ENCODE measurements at regions not wholly inside any gene's neighbourhood (a gene's known extent, or its start where the extent isn't known, plus 50 kb on each side); places are given as distances from the start of the nearest gene placed in this dataset.

GRCh38 chr5:61625137-61625561 lies 293.1 kb downstream of the ZSWIM6 start:
- Histone ChIP-seq H3K4me1 (ENCODE audit: control insufficient read depth in 4 of 4, insufficient read depth in 4 of 4, low read length in 3 of 4) (peaks cover 0 to 16% (median 8%) of the 10 kb centered on the region in 4 donors), H3K27me3 (ENCODE audit: control insufficient read depth in 4 of 4, insufficient read depth in 4 of 4, low read length in 3 of 4) (no peaks in the 10 kb centered on the region), H3K4me3 (ENCODE audit: low read depth in 1 of 3, low read length in 3 of 3) (peak overlapping the region; percentile 35 to 71 (median 46)), H3K36me3 (ENCODE audit: control insufficient read depth in 4 of 4, insufficient read depth in 3 of 4, low read depth in 1 of 4, low read length in 3 of 4) (no peaks in the 10 kb centered on the region), H3K9ac (ENCODE audit: low read depth in 1 of 2, low read length in 2 of 2) (no peak overlapping the region), H3K9me3 (ENCODE audit: control insufficient read depth in 4 of 4, low read length in 3 of 4) (no peaks in the 10 kb centered on the region), H3K27ac (ENCODE audit: low read depth in 1 of 2, low read length in 2 of 2) (no peak overlapping the region)
- TF ChIP-seq REST (IDR thresholded peaks at IDR 0.05) (no peak), RAD21 (IDR thresholded peaks at IDR 0.05) (no peak), NR2F2 (IDR thresholded peaks at IDR 0.05) (no peak), TAF1 (conservative IDR thresholded peaks at IDR 0.05) (no peak), SP1 (IDR thresholded peaks at IDR 0.05) (no peak), JUND (IDR thresholded peaks at IDR 0.05) (no peak)
- WGBS = 33% methylated on average over 11 of the region's 11 CpGs
- no peak for DNase-seq (ENCODE audit: low spot score)

GRCh38 chr5:61625681-61626621 lies 293.9 kb downstream of the ZSWIM6 start:
- H3K9me3 ChIP-seq (ENCODE audit: control insufficient read depth in 4 of 4, low read length in 3 of 4) = no peaks in the 10 kb centered on the region
- H3K4me3 ChIP-seq (ENCODE audit: low read depth in 1 of 3, low read length in 3 of 3) = peak overlapping the region; percentile 35 to 71 (median 58)
- WGBS = 12% methylated on average over 76 of the region's 76 CpGs
- H3K9ac ChIP-seq (ENCODE audit: low read depth in 1 of 2, low read length in 2 of 2) = peak overlapping the region in 1 of 2 donors; percentile 45
- DNase-seq (ENCODE audit: low spot score) = peak; percentile 73
- no peaks in the 10 kb centered on the region for H3K27me3 ChIP-seq (ENCODE audit: control insufficient read depth in 4 of 4, insufficient read depth in 4 of 4, low read length in 3 of 4)
- TF ChIP-seq HNF4A (conservative IDR thresholded peaks at IDR 0.05) = peak in 1 of 2 donors; percentile 7
- TF ChIP-seq NR2F2 (IDR thresholded peaks at IDR 0.05) = peak; percentile 42
- peak; percentile 57 to 70 for TF ChIP-seq RAD21 (IDR thresholded peaks at IDR 0.05)
- peak; percentile 43 for TF ChIP-seq SP1 (IDR thresholded peaks at IDR 0.05)
- no peak for TF ChIP-seq FOXA1 (IDR thresholded peaks at IDR 0.05)
- no peak for TF ChIP-seq FOXA2 (IDR thresholded peaks at IDR 0.05)
- peak; percentile 16 for TF ChIP-seq HNF4G (IDR thresholded peaks at IDR 0.05)
- TF ChIP-seq CTCF (IDR thresholded peaks at IDR 0.05; ENCODE audit: low read depth, low read length, missing input control) = no peak
- TF ChIP-seq YY1 (IDR thresholded peaks at IDR 0.05) = peak; percentile 83
- no peak for TF ChIP-seq JUND (IDR thresholded peaks at IDR 0.05)
- TF ChIP-seq ATF3 (IDR thresholded peaks at IDR 0.05) = no peak
- TF ChIP-seq ZBTB33 (IDR thresholded peaks at IDR 0.05) = no peak
- TF ChIP-seq RXRA (IDR thresholded peaks at IDR 0.05) = peak; percentile 9 to 29
- TF ChIP-seq MAX (IDR thresholded peaks at IDR 0.05) = no peak
- no peak for TF ChIP-seq TAF1 (conservative IDR thresholded peaks at IDR 0.05)
- H3K27ac ChIP-seq (ENCODE audit: low read depth in 1 of 2, low read length in 2 of 2) = peak overlapping the region in 1 of 2 donors; percentile 45
- no peaks in the 10 kb centered on the region for H3K36me3 ChIP-seq (ENCODE audit: control insufficient read depth in 4 of 4, insufficient read depth in 3 of 4, low read depth in 1 of 4, low read length in 3 of 4)
- peaks cover 0 to 13% (median 5%) of the 10 kb centered on the region in 4 donors for H3K4me1 ChIP-seq (ENCODE audit: control insufficient read depth in 4 of 4, insufficient read depth in 4 of 4, low read length in 3 of 4)
